Heart left ventricle (tissue), 16 donors: ENCODE measurements at regions not wholly inside any gene's neighbourhood (a gene's known extent, or its start where the extent isn't known, plus 50 kb on each side); places are given as distances from the start of the nearest gene placed in this dataset.

Source experiments
- ATAC-seq, 4 donors: fragments of 200-7000 bp; cut with Tn5 transposase; one replicate each; pipeline ENCODE4 v1.9.1; 2020 to 2022; ENCODE audit warnings: moderate library complexity in 4 of 4, mild to moderate bottlenecking in 3 of 4, moderate number of reproducible peaks in 1 of 4
- DNase-seq, 5 donors: peaks; one replicate each; pipeline ENCODE4 v3.0.0-alpha.2; 2020
- H3K27ac ChIP-seq, 12 donors: fragments of 200-600 bp; sonication (generic) in 4 of 12; one replicate each; pipeline versions ENCODE4 v1.5.0 to v1.8.0; 2016 to 2022; ENCODE audit warnings: mild to moderate bottlenecking in 2 of 12
- H3K27me3 ChIP-seq, 9 donors: fragments of 200-600 bp; sonication (generic) in 2 of 9; one replicate each; pipeline versions ENCODE4 v1.5.1 to v1.8.0; 2016 to 2022; ENCODE audit warnings: mild to moderate bottlenecking in 3 of 9
- H3K36me3 ChIP-seq, 9 donors: fragments of 200-600 bp; sonication (generic) in 2 of 9; one replicate each; pipeline versions ENCODE4 v1.5.0 to v1.8.0; 2018 to 2022; ENCODE audit warnings: mild to moderate bottlenecking in 2 of 9
- H3K4me1 ChIP-seq, 12 donors: fragments of 200-600 bp; sonication (generic) in 4 of 12; one replicate each; pipeline versions ENCODE4 v1.5.0 to v1.8.0; 2016 to 2022; ENCODE audit warnings: mild to moderate bottlenecking in 3 of 12
- H3K4me3 ChIP-seq, 12 donors: fragments of 200-600 bp; sonication (generic) in 4 of 12; one replicate each; pipeline versions ENCODE4 v1.5.0 to v1.8.0; 2017 to 2022; ENCODE audit warnings: mild to moderate bottlenecking in 9 of 12, moderate library complexity in 4 of 12
- H3K9me3 ChIP-seq, 12 donors: fragments of 200-600 bp; sonication (generic) in 4 of 12; one replicate each; pipeline versions ENCODE4 v1.5.0 to v1.8.0; 2016 to 2022; ENCODE audit warnings: mild to moderate bottlenecking in 1 of 12
- CTCF ChIP-seq, 12 donors: fragments of 200-600 bp; sonication (generic) in 4 of 12; IDR thresholded peaks; one replicate each; pipeline versions ENCODE4 v1.5.0 to v1.8.0; 2018 to 2022; ENCODE audit warnings: antibody characterized with exemption in 12 of 12, mild to moderate bottlenecking in 5 of 12
- POLR2A ChIP-seq, 2 donors: fragments of 450-650 bp; IDR thresholded peaks; one replicate each; pipeline ENCODE4 v1.6.1; 2017; ENCODE audit warnings: antibody characterized with exemption in 2 of 2, mild to moderate bottlenecking in 2 of 2, moderate library complexity in 2 of 2
- WGBS, 4 donors: extraction: QIAGEN DNeasy Blood & Tissue Kit in 2 of 4; methylation state at CpG; one replicate each; pipeline versions ENCODE4 v1.1.5 to v1.1.7; 2013 to 2018; 5-methylcytosine and 5-hydroxymethylcytosine counted together
- intact Hi-C, 10 donors: fragments of 100-400 bp; cut with DNase I; formaldehyde crosslinking; loops; one replicate each; pipeline versions ENCODE4 v1.11.1 to v1.14.2; 2022
- donor health status: ischemic (EF 13 %, LVEDD 7.1; RV severe dilation, severe dysfunction).
- donor health status: healthy with polysubstance abuse.
- donor health status: DM: no; HTN: yes; CAD: no.
- donor health status: DM: no; HTN: no; CAD: no.
- donor health status: ischemic (EF 25% LVEDD 6.9; RV normal size, moderate dysfunction).
- donor health status: ischemic (EF 25% LVEDD 5.7; RV mildly dilated, moderate dysfunction).
- donor health status: healthy.
- donor health status: DM: yes; HTN: yes; CAD: no.
- donor health status: ischemic (EF 35%, LVEDD 5.7; RV mildly dilated, moderate dysfunction).
- donor health status: nonischemic (EF 11% LVEDD 7.7; RV severe dilation, severe dysfunction).
- donor health status: DM: yes; HTN: yes; CAD: no.
- donor health status: PGD.
- donor health status: ischemic (EF 29% LVEDD 5.4; RV normal size, mild dysfunction).
- donor health status: nonischemic (EF 23%, LVEDD 6.1; RV moderate dilation, normal function).

GRCh38 chr17:5687646-5688045 is 103.3 kb upstream of the NLRP1 start:
- DNase-seq (no peak), ATAC-seq (no peak)
- WGBS, 4 donors, result 82 to 85% (median 83%) methylated on average over 8 of the region's 8 CpGs
- Histone ChIP-seq H3K27ac (no peak overlapping the region), H3K4me1 (no peaks in the 10 kb centered on the region), H3K27me3 (peaks cover 0 to 12% (median 0%) of the 10 kb centered on the region in 9 donors), H3K36me3 (no peaks in the 10 kb centered on the region), H3K9me3 (peaks cover 0 to 13% (median 0%) of the 10 kb centered on the region in 12 donors), H3K4me3 (no peak overlapping the region)
- TF ChIP-seq CTCF (IDR thresholded peaks at IDR 0.05) (no peak), POLR2A (IDR thresholded peaks at IDR 0.05) (no peak)
- intact Hi-C loops, result loop anchor here in 1 of 10 donors (5.0 kb wide), 1 partner anchor 45 kb away; no protein-coding TSS in a partner anchor

GRCh38 chr17:5693821-5694220 is 109.5 kb upstream of the NLRP1 start:
- Histone ChIP-seq H3K9me3 (peaks cover 0 to 1% (median 0%) of the 10 kb centered on the region in 12 donors), H3K27me3 (peaks cover 0 to 22% (median 0%) of the 10 kb centered on the region in 9 donors), H3K4me3 (no peak overlapping the region), H3K27ac (no peak overlapping the region), H3K4me1 (no peaks in the 10 kb centered on the region), H3K36me3 (no peaks in the 10 kb centered on the region)
- 80 to 86% (median 85%) methylated on average over 6 to 9 of the region's 9 CpGs for WGBS, 4 donors
- DNase-seq (no peak), ATAC-seq (no peak)
- no peak for TF ChIP-seq POLR2A (IDR thresholded peaks at IDR 0.05)
- TF ChIP-seq CTCF (IDR thresholded peaks at IDR 0.05), result no peak
- intact Hi-C loops, result no loop called here

- intact Hi-C loops, result no loop called here
- no peak for TF ChIP-seq POLR2A (IDR thresholded peaks at IDR 0.05)
- no peak for TF ChIP-seq CTCF (IDR thresholded peaks at IDR 0.05)
- Histone ChIP-seq H3K36me3 (no peaks in the 10 kb centered on the region), H3K9me3 (peaks cover 0 to 5% (median 0%) of the 10 kb centered on the region in 12 donors), H3K4me1 (no peaks in the 10 kb centered on the region), H3K27ac (no peak overlapping the region), H3K27me3 (peaks cover 0 to 23% (median 0%) of the 10 kb centered on the region in 9 donors), H3K4me3 (no peak overlapping the region)
- DNase-seq (no peak), ATAC-seq (no peak)
- 40 to 45% (median 43%) methylated on average over 8 of the region's 8 CpGs for WGBS, 4 donors
Observed at GRCh38 chr17:5694551-5694950, 110.2 kb upstream of the NLRP1 start.

GRCh38 chr17:5695480-5695879 is 111.2 kb upstream of the NLRP1 start:
- no peak for ATAC-seq
- no peak for DNase-seq
- WGBS, 4 donors, result 36 to 49% (median 46%) methylated on average over 3 of the region's 3 CpGs
- H3K9me3 ChIP-seq, result peaks cover 0 to 5% (median 0%) of the 10 kb centered on the region in 12 donors
- no peak for TF ChIP-seq CTCF (IDR thresholded peaks at IDR 0.05)
- TF ChIP-seq POLR2A (IDR thresholded peaks at IDR 0.05), result no peak
- H3K27ac ChIP-seq, result no peak overlapping the region
- no peaks in the 10 kb centered on the region for H3K4me1 ChIP-seq
- H3K4me3 ChIP-seq, result no peak overlapping the region
- peaks cover 0 to 23% (median 0%) of the 10 kb centered on the region in 9 donors for H3K27me3 ChIP-seq
- intact Hi-C loops, result no loop called here
- H3K36me3 ChIP-seq, result no peaks in the 10 kb centered on the region
